ENCODE measurements at regions not wholly inside any gene's neighbourhood (a gene's known extent, or its start where the extent isn't known, plus 50 kb on each side); places are given as distances from the start of the nearest gene placed in this dataset.
"Not testable (repeated sequence)": the region's sequence is repeated elsewhere in the genome, so short reads cannot be mapped to it uniquely, and the experiment has no call there.

GRCh38 chr1:99396389-99396788 is 132.1 kb downstream of the PLPPR4 start:
- no peaks in the 10 kb centered on the region for H3K4me1 ChIP-seq
- H3K4me3 ChIP-seq, result no peak overlapping the region
- no peaks in the 10 kb centered on the region for H3K27me3 ChIP-seq
- 81 to 95% methylated on average over 2 of the region's 2 CpGs for WGBS, 2 donors (ENCODE audit: low coverage in 1 of 2)
- H3K36me3 ChIP-seq, result no peaks in the 10 kb centered on the region
- H3K9me3 ChIP-seq, result peaks cover 0 to 4% (median 0%) of the 10 kb centered on the region in 3 donors
- no peak for ATAC-seq
- no peak overlapping the region for H3K27ac ChIP-seq
- TF ChIP-seq POLR2A (IDR thresholded peaks at IDR 0.05), result no peak
- TF ChIP-seq POLR2AphosphoS5 (IDR thresholded peaks at IDR 0.05), result no peak
- TF ChIP-seq, protein P1, sequence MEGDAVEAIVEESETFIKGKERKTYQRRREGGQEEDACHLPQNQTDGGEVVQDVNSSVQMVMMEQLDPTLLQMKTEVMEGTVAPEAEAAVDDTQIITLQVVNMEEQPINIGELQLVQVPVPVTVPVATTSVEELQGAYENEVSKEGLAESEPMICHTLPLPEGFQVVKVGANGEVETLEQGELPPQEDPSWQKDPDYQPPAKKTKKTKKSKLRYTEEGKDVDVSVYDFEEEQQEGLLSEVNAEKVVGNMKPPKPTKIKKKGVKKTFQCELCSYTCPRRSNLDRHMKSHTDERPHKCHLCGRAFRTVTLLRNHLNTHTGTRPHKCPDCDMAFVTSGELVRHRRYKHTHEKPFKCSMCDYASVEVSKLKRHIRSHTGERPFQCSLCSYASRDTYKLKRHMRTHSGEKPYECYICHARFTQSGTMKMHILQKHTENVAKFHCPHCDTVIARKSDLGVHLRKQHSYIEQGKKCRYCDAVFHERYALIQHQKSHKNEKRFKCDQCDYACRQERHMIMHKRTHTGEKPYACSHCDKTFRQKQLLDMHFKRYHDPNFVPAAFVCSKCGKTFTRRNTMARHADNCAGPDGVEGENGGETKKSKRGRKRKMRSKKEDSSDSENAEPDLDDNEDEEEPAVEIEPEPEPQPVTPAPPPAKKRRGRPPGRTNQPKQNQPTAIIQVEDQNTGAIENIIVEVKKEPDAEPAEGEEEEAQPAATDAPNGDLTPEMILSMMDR (IDR thresholded peaks at IDR 0.05), result no peak
- TF ChIP-seq EP300 (IDR thresholded peaks at IDR 0.05), result no peak

DNA sequence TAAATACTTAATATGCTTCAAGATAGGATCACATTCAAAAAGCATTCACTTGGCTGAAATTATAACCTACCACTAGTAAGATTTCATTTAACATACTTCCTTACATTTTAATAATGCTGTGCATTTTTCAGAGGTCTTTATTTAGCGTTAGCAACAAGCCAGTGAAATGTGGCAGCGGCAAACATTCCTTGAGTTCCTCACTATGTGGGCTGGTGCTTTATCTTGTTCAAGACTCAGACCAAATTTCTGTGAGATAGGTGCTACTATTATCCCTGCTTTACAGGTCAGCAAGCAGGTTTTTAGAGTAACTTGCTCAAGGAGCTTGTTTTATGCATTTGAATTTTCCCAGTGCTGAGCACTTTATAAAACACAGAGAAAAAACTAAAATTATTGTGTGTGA is 132.7 kb downstream of the PLPPR4 start:
- Histone ChIP-seq H3K9me3 (peaks cover 0 to 4% (median 0%) of the 10 kb centered on the region in 3 donors), H3K27ac (no peak overlapping the region), H3K4me3 (no peak overlapping the region), H3K27me3 (no peaks in the 10 kb centered on the region), H3K36me3 (no peaks in the 10 kb centered on the region), H3K4me1 (no peaks in the 10 kb centered on the region)
- ATAC-seq, result no peak
- WGBS, 2 donors (ENCODE audit: low coverage in 1 of 2), result 46% methylated on average over 2 of the region's 2 CpGs
- no peak for TF ChIP-seq EP300 (IDR thresholded peaks at IDR 0.05)
- no peak for TF ChIP-seq POLR2A (IDR thresholded peaks at IDR 0.05)
- TF ChIP-seq, protein P1 (IDR thresholded peaks at IDR 0.05), result no peak
- TF ChIP-seq POLR2AphosphoS5 (IDR thresholded peaks at IDR 0.05), result no peak

DNA sequence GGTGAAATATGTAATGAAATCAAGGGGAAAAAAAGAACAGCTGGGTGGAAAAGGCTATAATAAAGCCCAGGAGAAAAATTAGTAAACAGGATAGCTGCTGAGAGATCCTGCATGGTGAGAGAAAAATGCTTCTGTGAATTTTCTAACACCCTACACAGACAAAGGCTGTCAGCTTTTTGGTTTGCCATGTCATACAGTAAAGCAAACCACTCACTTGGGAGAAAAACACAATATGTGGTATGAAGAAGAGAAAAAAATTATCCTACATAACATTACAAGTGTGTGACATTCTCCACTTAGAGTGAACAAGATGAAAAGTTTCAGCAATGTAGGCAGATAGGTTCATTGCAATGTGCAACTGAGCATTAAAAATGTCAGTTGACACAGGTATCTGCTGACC is 133.6 kb downstream of the PLPPR4 start:
- Histone ChIP-seq H3K27ac (no peak overlapping the region), H3K36me3 (no peaks in the 10 kb centered on the region), H3K4me1 (no peaks in the 10 kb centered on the region), H3K9me3 (peaks cover 0 to 4% (median 0%) of the 10 kb centered on the region in 3 donors), H3K4me3 (no peak overlapping the region), H3K27me3 (no peaks in the 10 kb centered on the region)
- TF ChIP-seq POLR2A (IDR thresholded peaks at IDR 0.05) (no peak), EP300 (IDR thresholded peaks at IDR 0.05) (no peak), POLR2AphosphoS5 (IDR thresholded peaks at IDR 0.05) (no peak)
- TF ChIP-seq, protein P1 (IDR thresholded peaks at IDR 0.05), result no peak
- ATAC-seq, result no peak

DNA sequence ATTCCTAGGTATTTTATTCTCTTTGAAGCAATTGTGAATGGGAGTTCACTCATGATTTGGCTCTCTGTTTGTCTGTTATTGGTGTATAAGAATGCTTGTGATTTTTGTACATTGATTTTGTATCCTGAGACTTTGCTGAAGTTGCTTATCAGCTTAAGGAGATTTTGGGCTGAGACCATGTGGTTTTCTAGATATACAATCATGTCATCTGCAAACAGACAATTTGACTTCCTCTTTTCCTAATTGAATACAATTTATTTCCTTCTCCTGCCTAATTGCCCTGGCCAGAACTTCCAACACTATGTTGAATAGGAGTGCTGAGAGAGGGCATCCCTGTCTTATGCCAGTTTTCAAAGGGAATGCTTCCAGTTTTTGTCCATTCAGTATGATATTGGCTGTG is 137.3 kb downstream of the PLPPR4 start:
- H3K27me3 ChIP-seq, H3K27ac ChIP-seq, H3K4me3 ChIP-seq, H3K4me1 ChIP-seq, H3K36me3 ChIP-seq, ATAC-seq, H3K9me3 ChIP-seq: not testable (repeated sequence)

GRCh38 chr1:99404399-99404798 is 140.1 kb downstream of the PLPPR4 start:
- not testable (repeated sequence) for H3K27ac ChIP-seq, H3K27me3 ChIP-seq, ATAC-seq, H3K4me1 ChIP-seq, H3K4me3 ChIP-seq, H3K9me3 ChIP-seq, H3K36me3 ChIP-seq
- 98% methylated on average over 4 of the region's 7 CpGs; no CpG with 5 or more reads in 1 of the 2 donors for WGBS, 2 donors (ENCODE audit: low coverage in 1 of 2)

DNA sequence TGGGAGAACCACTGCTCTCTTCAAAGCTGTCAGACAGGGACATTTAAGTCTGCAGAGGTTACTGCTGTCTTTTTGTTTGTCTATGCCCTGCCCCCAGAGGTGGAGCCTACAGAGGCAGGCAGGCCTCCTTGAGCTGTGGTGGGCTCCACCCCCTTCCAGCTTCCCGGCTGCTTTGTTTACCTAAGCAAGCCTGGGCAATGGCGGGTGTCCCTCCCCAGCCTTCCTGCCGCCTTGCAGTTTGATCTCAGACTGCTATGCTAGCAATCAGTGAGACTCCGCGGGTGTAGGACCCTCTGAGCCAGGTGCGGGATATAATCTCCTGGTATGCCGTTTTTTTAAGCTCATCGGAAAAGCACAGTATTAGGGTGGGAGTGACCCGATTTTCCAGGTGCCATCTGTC is 141.0 kb downstream of the PLPPR4 start:
- H3K4me3 ChIP-seq, H3K27me3 ChIP-seq, H3K36me3 ChIP-seq, ATAC-seq, H3K4me1 ChIP-seq, H3K27ac ChIP-seq, H3K9me3 ChIP-seq: not testable (repeated sequence)
- WGBS, 2 donors (ENCODE audit: low coverage in 1 of 2), result 82% methylated on average over 8 of the region's 9 CpGs; no CpG with 5 or more reads in 1 of the 2 donors

- H3K9me3 ChIP-seq, result no peaks in the 10 kb centered on the region
- TF ChIP-seq EP300 (IDR thresholded peaks at IDR 0.05) (no peak), POLR2AphosphoS5 (IDR thresholded peaks at IDR 0.05) (no peak), POLR2A (IDR thresholded peaks at IDR 0.05) (no peak)
- TF ChIP-seq, protein P1 (IDR thresholded peaks at IDR 0.05), result no peak
- no peak overlapping the region for H3K4me3 ChIP-seq
- H3K36me3 ChIP-seq, result no peaks in the 10 kb centered on the region
- H3K4me1 ChIP-seq, result no peaks in the 10 kb centered on the region
- WGBS, 2 donors (ENCODE audit: low coverage in 1 of 2), result 79% methylated on average over 3 of the region's 3 CpGs
- no peaks in the 10 kb centered on the region for H3K27me3 ChIP-seq
- no peak overlapping the region for H3K27ac ChIP-seq
- ATAC-seq, result no peak
Measured at GRCh38 chr1:99407018-99407417, 142.7 kb downstream of the PLPPR4 start.

Data from gastroesophageal sphincter (tissue), 4 donors.